Frontal cortex (tissue), 3 donors: ENCODE measurements at regions not wholly inside any gene's neighbourhood (a gene's known extent, or its start where the extent isn't known, plus 50 kb on each side); places are given as distances from the start of the nearest gene placed in this dataset.

Source experiments
- DNase-seq, 2 donors: peaks; one replicate each; pipeline ENCODE4 v3.0.0; 2012; ENCODE audit warnings: low spot score in 2 of 2
- FAIRE-seq: peaks from 2 replicates; lab custom pipeline; 2012; peaks lifted over from hg19 to GRCh38; lab: Jason Lieb, UNC
- donor health status: control.
- donor health status: control.
- donor health status: control.

DNA sequence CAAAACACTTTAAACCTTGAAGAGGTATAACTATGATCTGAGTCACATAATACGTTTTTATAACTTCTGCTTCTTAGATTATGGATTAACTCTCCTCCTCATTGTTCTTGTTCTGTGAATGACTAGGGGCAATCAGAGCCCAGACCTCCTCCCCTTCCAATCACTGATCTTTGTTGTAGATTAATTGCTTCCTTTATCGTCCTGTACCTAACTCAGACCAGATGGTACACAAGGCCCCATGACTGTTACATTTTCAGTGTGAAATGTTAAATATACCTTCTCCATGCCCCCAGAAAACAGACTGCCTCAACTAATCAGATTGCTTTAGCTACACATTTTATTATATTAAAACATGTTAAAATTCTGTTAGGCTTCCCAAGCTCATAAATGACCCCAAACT is 211.7 kb downstream of the RNF152 start:
- FAIRE-seq (no peak), DNase-seq (no peak)

DNA sequence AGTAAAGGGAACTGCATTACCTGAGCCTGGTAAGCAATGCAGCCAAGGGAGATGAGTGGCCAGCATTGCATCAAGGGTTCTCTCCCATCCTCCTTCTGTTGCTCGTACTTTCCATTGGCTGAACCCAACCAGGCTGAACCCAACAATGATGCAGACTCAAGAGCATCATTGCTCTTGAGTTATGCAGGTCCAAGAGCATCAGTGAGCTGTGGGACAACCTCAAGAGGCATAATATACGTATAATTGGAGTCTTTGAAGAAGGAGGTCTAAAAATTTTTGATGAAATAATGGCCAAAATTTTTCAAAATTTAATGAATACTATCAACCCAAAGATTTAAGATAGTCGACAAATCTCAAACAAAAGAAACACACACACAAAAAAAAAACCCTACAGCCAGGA is 213.0 kb downstream of the RNF152 start:
- FAIRE-seq = no peak
- no peak for DNase-seq

- FAIRE-seq (no peak), DNase-seq (no peak)
These were observed 215.3 kb downstream of the RNF152 start for GRCh38 chr18:61677435-61677970.

- no peak for FAIRE-seq
- no peak for DNase-seq
These were observed 215.9 kb downstream of the RNF152 start for GRCh38 chr18:61676773-61677434.

DNA sequence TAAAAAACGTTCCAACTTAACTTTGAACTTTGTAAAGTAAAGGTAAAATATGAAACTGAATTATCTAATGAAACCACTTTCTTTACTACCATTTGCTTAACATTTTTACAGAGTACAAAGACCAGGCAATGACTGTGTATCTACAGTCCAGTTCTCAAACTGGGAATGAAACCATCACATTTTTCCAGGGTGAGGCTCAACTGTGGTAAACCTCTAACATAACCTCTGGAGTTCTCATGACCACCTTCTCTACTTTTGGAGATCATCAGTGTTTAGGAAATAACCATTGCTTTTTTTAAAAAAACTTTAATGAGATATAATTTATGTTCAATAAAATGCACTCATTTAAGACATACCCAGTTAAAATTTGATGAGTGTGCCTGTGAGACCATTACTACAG is 223.5 kb downstream of the RNF152 start:
- no peak for FAIRE-seq
- DNase-seq = no peak

- DNase-seq (no peak), FAIRE-seq (no peak)
These were observed 225.8 kb downstream of the RNF152 start for GRCh38 chr18:61666876-61667590.

DNA sequence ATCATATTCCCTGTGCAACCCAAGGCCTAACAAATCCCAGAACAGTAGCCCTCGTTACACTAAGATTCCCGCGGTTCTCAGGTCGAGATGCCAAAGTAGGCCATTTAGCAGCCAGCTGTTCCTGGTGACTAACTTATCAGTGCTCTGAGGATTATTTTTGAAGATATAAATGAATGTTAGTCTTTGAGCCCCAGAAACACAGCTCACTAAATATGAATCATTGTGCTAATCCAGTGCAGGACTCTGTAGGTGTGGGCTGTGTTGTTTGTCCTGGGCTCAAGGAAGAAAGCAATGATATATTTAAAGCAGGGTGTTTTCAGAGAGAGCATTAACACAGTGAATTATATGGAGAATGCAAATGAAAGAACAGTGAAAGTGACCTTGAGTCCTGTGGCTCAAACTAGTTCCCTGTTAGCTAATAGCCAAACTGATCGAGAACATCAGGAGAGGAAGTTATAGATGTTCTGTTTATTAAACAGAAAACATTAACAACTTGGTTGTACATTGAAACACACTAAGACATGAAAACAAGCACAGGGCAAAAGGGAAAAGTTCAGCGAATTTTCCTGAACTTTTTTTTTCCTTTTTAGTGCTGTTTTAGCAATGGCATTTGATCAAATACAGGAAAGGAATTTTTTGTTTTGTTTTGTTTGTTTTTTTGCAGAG is 228.3 kb downstream of the RNF152 start:
- DNase-seq (no peak), FAIRE-seq (no peak)

- DNase-seq = no peak
- no peak for FAIRE-seq
These were observed 230.1 kb downstream of the RNF152 start for GRCh38 chr18:61662726-61663125.

- FAIRE-seq (no peak), DNase-seq (no peak)
These were observed 234.4 kb downstream of the RNF152 start for GRCh38 chr18:61658431-61658830.

DNA sequence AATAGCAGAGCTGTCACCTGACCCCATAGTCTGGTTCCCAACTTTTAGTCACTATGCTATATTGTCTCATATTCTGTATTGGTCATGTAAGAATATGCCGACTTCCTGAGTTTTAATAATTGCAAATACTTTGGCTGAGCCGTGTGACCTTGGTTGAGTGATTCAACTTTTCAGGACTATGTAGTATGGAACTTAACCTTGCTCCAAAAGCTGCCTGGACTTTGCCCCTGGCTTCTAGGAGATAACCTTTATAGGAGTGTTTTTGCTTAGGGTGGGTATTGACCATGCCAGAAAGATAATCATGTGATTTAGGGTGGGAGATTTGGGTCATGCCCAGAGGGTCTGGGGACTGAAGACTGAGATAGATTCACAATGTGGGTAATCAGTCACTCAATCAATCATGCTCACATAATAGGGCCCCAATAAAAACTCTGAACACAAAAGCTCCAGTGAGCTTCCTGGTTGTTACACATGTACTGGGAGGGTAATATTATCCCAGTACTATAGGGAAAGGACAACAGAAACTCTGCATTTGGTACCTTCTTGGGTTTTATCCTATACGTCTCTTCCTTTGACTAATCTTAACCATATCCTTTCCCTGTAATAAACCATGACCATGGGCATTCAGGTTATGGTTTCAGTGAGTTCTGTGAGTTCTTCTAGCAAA is 235.6 kb downstream of the RNF152 start:
- no peak for FAIRE-seq
- no peak for DNase-seq

DNA sequence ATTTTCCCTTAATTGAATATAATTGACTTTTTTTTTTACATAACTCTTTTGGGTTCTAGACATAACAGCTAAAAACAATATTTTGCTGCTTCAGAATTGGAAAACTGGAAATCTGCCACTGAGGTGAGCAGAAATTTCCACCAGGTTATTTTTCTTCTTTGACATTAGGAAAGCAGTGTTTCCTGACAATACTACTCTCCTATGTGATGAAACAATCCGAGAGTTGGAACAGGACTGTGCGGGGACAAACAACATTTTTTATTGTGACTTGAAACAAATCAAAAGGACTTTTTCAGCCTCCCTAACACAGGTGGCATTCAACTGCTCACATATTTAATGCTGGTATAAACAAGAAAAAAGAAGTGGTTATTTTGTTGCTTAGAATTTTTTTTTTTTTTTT is 237.2 kb downstream of the RNF152 start:
- FAIRE-seq (no peak), DNase-seq (no peak)

GRCh38 chr18:61653823-61654551 is 238.8 kb downstream of the RNF152 start:
- no peak for FAIRE-seq
- DNase-seq = no peak

DNA sequence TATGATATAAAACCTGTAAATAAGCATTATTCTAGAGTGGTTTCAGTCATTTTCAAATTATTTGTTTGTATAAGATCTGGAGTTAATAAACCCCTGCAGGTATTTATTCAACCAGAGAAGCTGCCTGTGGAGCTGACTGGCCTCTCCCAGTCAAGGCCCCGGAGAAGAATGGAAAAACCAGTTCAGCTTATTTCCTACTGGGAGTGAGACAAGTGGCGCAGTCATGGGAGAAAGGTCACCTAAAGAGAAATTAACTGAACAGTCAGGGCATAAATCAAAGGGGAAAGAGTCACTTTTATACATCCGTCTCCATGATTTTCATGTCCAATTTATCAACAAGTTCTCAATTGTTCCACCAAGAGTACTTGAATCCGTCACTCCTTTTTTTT is 240.9 kb downstream of the RNF152 start:
- FAIRE-seq (no peak), DNase-seq (no peak)

DNA sequence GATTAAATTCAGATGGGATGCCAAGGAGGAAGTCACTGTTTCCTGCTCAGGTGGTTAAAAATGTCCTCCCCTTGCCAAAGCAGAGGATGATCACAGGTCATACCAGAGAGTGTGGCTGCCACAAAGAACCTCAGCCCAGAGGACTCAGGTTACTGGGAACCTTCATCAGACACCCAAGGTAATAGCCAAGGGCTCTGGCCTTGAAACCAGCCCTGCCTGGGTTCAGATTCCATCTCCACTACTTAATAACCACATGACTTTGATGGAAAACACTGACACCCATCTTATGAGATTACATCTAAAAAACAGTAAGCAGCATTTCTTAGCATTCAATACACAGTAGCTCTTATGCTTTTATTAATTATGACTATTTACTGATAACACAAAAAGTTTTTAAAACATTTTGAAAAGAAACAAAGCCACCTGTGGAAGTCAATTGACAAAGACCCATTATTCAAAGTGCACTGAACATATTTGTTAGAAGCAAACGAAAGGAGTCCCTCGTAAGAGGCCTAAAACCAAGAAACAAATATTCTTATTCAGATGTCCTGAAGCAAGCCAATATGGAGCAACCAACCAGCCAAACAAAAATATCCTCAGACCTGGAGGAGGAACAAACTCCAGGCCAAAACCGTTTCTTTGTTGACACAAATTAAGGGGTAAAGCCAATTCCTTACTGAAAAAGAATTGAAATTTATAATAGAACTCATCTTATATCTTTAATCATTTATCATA is 241.5 kb downstream of the RNF152 start:
- DNase-seq (no peak), FAIRE-seq (no peak)

DNA sequence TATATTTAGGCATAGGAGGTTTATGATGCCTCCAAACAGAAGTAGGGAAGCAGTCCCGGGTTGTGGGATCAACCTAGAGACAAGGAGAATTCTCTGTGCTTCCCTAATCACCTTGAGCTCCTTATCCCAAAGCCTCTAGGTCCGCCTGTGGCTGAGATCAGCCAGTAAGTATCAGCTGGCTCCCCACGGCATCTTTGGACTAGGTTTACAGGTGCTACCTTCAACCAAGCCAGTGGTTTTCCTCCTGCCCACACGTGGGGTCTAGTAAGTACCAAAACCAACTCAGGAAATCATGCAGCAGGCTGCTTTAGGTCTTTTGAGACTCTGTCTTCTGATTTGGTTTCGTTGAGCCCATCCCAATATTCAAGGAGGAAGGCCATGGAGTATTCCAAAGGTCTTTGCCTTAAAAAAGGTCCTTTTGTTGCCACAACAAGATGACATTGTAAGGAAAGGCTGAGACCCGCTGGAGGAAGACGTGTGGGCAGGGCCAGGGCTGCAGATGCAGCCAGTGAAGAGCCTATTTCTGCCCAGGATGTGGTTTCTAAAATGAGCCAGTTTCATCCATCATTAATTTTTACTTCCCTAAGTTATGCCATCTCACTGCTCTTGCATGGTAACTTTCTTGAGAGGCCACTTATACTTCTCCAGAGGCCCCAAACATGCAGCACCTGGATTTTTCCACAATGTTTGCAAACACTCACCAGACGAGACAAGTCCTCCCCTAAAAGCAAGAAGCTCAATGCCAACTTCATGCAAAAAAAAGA is 248.7 kb downstream of the RNF152 start:
- no peak for DNase-seq
- FAIRE-seq = no peak

- FAIRE-seq (no peak), DNase-seq (no peak)
These were observed 252.9 kb downstream of the RNF152 start for GRCh38 chr18:61639886-61640285.

DNA sequence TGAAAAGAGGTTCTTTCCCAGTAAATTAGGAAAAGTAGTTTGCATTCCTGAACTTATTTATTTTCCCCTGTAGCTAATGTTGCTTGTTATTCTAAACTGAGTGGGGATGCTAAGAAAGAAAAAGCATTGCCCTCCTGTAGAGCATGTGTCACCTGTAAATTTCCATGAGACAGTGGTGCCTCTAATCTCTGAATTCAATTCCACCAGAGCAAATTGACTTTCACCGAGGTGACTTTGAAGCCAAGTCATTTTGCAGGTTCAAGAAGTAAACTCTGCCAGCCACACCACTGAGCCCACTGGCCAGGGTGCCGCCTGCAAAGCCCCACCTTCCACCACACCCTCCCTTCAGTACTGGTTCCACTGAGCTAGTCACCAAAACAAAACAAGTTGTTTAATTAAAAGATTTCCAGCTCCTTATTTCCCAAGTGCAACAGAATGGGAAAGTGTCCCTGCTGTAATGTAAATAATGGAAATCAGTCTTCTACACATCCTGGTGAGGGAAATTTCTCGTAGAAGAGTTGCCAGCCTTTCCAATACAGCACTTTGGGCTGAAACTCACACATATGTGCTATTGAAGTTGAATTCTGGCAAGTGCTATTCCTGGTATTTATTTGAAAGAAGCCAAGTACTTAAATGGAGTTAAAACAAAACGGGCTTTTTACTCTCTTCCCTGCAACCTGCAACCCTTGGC is 254.8 kb downstream of the RNF152 start:
- DNase-seq = no peak
- FAIRE-seq = no peak

DNA sequence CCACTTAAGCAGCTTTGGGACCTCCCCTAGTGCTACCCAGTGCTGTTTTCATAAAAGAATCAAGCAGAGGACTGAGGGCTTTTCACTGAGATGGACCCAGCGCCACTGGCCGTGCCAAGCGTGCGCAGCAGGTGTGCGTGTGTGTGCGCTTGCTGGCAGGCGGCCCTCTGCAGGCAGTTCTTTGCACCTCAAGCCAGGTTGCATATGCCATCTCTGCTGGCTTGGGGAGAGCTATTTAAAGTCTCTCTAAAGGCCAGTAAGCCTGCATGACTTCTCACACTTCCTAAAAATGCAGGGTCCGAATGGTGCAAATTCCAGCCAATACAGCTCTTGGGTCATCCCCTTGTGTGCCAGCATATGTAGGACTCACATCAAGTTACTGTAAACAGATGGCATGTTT is 255.5 kb downstream of the RNF152 start:
- FAIRE-seq = no peak
- DNase-seq = no peak
